ENCODE measurements at regions not wholly inside any gene's neighbourhood (a gene's known extent, or its start where the extent isn't known, plus 50 kb on each side); places are given as distances from the start of the nearest gene placed in this dataset.
"Not testable (repeated sequence)": the region's sequence is repeated elsewhere in the genome, so short reads cannot be mapped to it uniquely, and the experiment has no call there.

DNA sequence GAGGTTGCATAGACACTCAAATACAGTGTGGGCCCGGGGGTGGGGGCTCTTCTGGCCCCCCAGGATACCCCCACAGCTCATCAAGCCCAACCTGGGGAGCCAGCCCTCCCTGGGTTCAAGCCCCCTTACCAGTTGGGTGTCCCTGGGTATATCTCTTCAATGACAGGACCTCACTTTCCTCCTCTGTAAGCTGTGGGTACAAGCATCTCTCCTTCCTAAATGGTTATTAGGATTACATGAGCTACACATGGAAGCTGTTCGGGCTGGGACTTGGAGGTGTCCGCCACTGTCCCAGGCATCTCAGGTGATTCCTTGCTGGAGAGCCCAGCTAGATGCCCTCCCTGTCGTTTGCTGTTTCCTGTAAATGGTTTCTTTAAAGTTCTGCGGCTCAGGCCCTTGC lies 103.5 kb downstream of the CRLF3 start:
- H3K4me3 ChIP-seq (ENCODE audit: control insufficient read depth in 2 of 3, extremely low read depth in 1 of 3, insufficient read depth in 2 of 3, low read depth in 1 of 3, low read length in 3 of 3); H4K20me1 ChIP-seq (ENCODE audit: control insufficient read depth, extremely low read depth, insufficient read depth, low read length); FAIRE-seq; H3K36me3 ChIP-seq (ENCODE audit: control insufficient read depth in 2 of 2, extremely low read depth in 1 of 2, insufficient read depth in 2 of 2, low read length in 2 of 2); H3K27me3 ChIP-seq (ENCODE audit: control insufficient read depth, extremely low read depth, insufficient read depth, low read length); H3K4me1 ChIP-seq (ENCODE audit: control insufficient read depth, extremely low read depth, insufficient read depth, low read length); H3K9me1 ChIP-seq (ENCODE audit: control insufficient read depth, extremely low read depth, insufficient read depth, low read length); H3K9me3 ChIP-seq (ENCODE audit: control insufficient read depth, low read depth, low read length); DNase-seq (ENCODE audit: low read depth, low spot score); H3K4me2 ChIP-seq (ENCODE audit: control insufficient read depth, extremely low read depth, insufficient read depth, low read depth, low read length); H3K9ac ChIP-seq (ENCODE audit: control insufficient read depth, extremely low read depth, insufficient read depth, low read length); H3K27ac ChIP-seq (ENCODE audit: control insufficient read depth, insufficient read depth, low read length); H2AFZ ChIP-seq (ENCODE audit: control insufficient read depth, low read length); dilution Hi-C loops (cut with MboI; ENCODE audit: extremely low pct_ligation_motif_present, low sequenced_read_pairs): not testable (repeated sequence)
- H3K79me2 ChIP-seq (ENCODE audit: control insufficient read depth, insufficient read depth, low read length), result peaks cover 13% of the 10 kb centered on the region

GRCh38 chr17:30720013-30720471 lies 104.5 kb downstream of the CRLF3 start:
- H3K36me3 ChIP-seq (ENCODE audit: control insufficient read depth in 2 of 2, extremely low read depth in 1 of 2, insufficient read depth in 2 of 2, low read length in 2 of 2), result no peaks in the 10 kb centered on the region
- H3K79me2 ChIP-seq (ENCODE audit: control insufficient read depth, insufficient read depth, low read length), result peaks cover 11% of the 10 kb centered on the region
- DNase-seq (ENCODE audit: low read depth, low spot score) (no peak), FAIRE-seq (no peak)
- H3K4me3 ChIP-seq (ENCODE audit: control insufficient read depth in 2 of 3, extremely low read depth in 1 of 3, insufficient read depth in 2 of 3, low read depth in 1 of 3, low read length in 3 of 3), result no peak overlapping the region
- TF ChIP-seq EZH2 (IDR thresholded peaks at IDR 0.05; ENCODE audit: low read length), result no peak
- no peak for TF ChIP-seq CTCF (optimal IDR thresholded peaks at IDR 0.05 in 1 of 3, IDR thresholded peaks at IDR 0.05 in 1 of 3, conservative IDR thresholded peaks at IDR 0.05 in 1 of 3; ENCODE audit: extremely low read depth in 1 of 3, insufficient read depth in 2 of 3, low read length in 3 of 3)
- peaks cover 5% of the 10 kb centered on the region for H4K20me1 ChIP-seq (ENCODE audit: control insufficient read depth, extremely low read depth, insufficient read depth, low read length)
- no peak overlapping the region for H3K27ac ChIP-seq (ENCODE audit: control insufficient read depth, insufficient read depth, low read length)
- dilution Hi-C loops (cut with MboI; ENCODE audit: extremely low pct_ligation_motif_present, low sequenced_read_pairs), result no loop called here
- no peaks in the 10 kb centered on the region for H3K9me1 ChIP-seq (ENCODE audit: control insufficient read depth, extremely low read depth, insufficient read depth, low read length)
- H2AFZ ChIP-seq (ENCODE audit: control insufficient read depth, low read length), result no peak overlapping the region
- H3K27me3 ChIP-seq (ENCODE audit: control insufficient read depth, extremely low read depth, insufficient read depth, low read length), result no peaks in the 10 kb centered on the region
- no peak overlapping the region for H3K4me2 ChIP-seq (ENCODE audit: control insufficient read depth, extremely low read depth, insufficient read depth, low read depth, low read length)
- no peaks in the 10 kb centered on the region for H3K4me1 ChIP-seq (ENCODE audit: control insufficient read depth, extremely low read depth, insufficient read depth, low read length)
- H3K9me3 ChIP-seq (ENCODE audit: control insufficient read depth, low read depth, low read length), result no peaks in the 10 kb centered on the region
- H3K9ac ChIP-seq (ENCODE audit: control insufficient read depth, extremely low read depth, insufficient read depth, low read length), result no peak overlapping the region

All from keratinocyte (primary cell).